ENCODE measurements at regions not wholly inside any gene's neighbourhood (a gene's known extent, or its start where the extent isn't known, plus 50 kb on each side); places are given as distances from the start of the nearest gene placed in this dataset.

DNA sequence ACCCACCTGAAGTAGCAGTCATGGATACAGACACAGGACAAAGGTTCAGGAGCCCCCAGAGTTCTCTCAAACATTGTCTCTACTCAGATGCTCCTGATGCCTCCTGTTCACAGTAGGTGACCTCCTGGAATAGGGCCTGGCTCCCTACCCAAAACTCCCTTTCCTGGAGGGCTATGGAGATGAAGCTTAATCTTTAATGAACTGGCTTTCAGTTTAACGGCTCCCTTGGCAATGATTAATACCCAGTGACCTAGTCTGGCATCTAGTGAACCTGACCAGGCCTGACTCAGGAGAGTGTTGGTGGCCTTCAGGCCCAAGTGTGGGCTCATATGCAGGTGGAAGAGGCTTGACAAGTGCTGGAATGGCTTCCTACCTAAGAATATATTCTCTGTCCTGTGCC is 65.2 kb upstream of the TRABD2B start:
- Histone ChIP-seq H3K27me3 (replicated peaks; ENCODE audit: control insufficient read depth, insufficient read depth, low read length) (peaks cover 25% of the 10 kb centered on the region), H3K36me3 (ENCODE audit: control insufficient read depth, insufficient read depth, low read length, severe bottlenecking) (no peaks in the 10 kb centered on the region), H3K4me1 (ENCODE audit: control insufficient read depth, insufficient read depth, low read length) (peaks cover 9% of the 10 kb centered on the region), H3K9me3 (ENCODE audit: control insufficient read depth, low read length) (no peaks in the 10 kb centered on the region), H3K4me3 (ENCODE audit: low read length) (no peak overlapping the region), H3K9ac (ENCODE audit: low read length) (no peak overlapping the region)
- DNase-seq (ENCODE audit: low read depth): no peak

DNA sequence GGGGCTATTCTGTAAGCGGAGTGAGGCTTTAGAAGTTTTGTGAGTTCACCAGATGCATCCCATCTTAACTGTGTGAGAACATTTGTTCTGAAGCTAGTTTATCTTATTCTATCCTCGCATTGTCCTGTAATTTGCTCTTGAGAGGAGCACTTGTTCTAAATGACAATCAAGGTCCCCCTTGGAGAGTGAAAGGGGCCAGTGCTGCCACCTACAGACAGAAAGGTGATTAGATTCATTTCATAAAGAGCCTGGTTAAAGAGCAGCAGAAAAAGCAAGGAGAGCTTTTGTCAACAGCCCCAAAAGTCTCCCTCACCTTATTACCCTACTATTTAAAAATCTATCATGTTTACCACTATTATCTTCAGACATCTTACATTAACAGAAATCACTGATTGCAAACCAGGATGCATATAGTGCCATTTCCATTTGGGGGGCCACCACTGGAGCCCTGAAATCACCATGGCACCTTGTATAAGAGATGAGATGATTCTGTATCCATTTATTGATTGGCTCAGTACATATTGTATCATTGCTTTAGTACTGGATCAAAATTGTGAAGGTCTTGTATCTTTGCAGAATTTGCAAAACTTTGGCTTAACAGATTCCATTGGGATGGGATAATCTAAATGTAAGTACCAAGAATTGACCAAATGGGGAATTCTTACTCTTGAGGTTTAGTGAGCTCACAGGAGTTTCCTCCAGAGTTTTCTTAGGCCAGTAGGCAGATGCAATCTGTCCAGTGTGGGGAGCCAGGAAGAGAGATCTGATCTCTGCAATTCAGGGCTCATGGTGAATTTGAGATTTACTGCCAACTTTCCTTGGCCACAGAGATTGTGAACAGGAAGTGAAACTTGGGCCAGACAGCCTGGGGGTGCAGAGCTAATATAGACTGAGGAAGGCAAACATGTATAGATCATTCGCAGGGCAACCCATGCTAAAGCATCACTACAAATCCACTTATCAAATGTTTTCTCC is 64.3 kb upstream of the TRABD2B start:
- H3K4me3 ChIP-seq (ENCODE audit: low read length): no peak overlapping the region
- DNase-seq (ENCODE audit: low read depth): peak; percentile 77
- no peaks in the 10 kb centered on the region for H3K9me3 ChIP-seq (ENCODE audit: control insufficient read depth, low read length)
- H3K36me3 ChIP-seq (ENCODE audit: control insufficient read depth, insufficient read depth, low read length, severe bottlenecking): no peaks in the 10 kb centered on the region
- H3K4me1 ChIP-seq (ENCODE audit: control insufficient read depth, insufficient read depth, low read length): peaks cover 5% of the 10 kb centered on the region
- H3K9ac ChIP-seq (ENCODE audit: low read length): no peak overlapping the region
- H3K27me3 ChIP-seq (replicated peaks; ENCODE audit: control insufficient read depth, insufficient read depth, low read length): peaks cover 31% of the 10 kb centered on the region

DNA sequence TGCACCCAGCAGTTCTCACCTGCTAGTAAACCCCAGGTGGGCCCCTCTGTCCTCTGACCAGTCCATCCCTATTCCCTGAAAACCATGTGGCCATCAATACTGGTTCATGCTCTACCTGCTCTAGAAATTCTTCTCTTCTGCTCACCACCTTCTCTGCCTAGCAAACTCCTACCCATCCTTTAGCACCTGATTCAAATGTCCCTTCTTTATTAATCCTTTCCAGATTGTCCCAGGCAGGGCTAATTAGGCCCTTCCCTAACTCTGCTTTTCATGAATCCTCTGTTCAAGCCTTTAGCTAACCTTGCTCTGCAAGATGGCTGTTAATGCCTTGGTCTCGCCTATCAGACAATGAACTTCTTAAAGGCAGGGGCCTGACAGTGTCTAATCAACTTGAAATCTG is 62.1 kb upstream of the TRABD2B start:
- Histone ChIP-seq H3K9me3 (ENCODE audit: control insufficient read depth, low read length) (no peaks in the 10 kb centered on the region), H3K36me3 (ENCODE audit: control insufficient read depth, insufficient read depth, low read length, severe bottlenecking) (no peaks in the 10 kb centered on the region), H3K27me3 (replicated peaks; ENCODE audit: control insufficient read depth, insufficient read depth, low read length) (peaks cover 31% of the 10 kb centered on the region), H3K9ac (ENCODE audit: low read length) (no peak overlapping the region), H3K4me1 (ENCODE audit: control insufficient read depth, insufficient read depth, low read length) (peaks cover 5% of the 10 kb centered on the region), H3K4me3 (ENCODE audit: low read length) (no peak overlapping the region)
- no peak for DNase-seq (ENCODE audit: low read depth)

DNA sequence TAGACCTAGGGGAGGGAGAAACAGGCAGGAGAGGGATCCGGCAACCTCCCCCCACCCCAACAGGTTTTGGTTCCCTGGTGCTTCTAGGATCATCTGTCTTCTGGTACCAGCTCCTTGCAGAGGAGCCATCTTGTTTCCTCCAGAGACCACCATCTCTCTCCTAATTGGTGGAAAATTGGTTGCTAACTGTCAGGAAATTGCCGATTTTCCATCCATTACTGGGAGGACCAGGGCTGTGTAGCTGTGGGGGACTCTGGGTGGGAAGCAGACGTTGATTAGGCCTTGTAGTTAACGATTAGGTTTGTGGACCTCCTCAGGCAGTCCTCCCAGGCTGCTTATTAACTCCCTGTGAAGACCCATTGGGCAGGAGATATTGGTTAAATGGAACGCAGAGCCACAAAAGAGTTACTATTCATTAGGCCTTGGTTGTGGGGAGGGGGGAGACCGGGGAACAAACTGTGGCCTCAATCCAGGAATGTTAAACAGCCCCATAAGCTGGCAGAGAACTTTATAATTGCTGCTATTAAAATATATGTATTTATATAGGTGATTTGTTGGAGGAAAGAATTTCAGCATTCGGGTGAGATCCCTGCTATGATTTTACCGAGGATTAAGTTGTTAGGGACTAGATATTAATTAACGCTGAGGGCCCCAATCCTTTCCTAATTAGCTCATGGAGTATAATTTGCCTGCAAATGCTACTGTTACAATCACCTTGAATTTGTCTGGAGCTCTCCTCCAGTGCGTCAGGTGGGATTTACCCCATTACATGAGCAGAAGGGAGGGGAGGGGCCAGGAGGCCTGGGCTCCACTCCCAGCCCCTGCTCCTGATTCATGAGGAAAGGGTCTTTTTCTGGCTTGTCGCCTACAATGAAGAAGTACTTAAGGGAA is 61.2 kb upstream of the TRABD2B start:
- no peaks in the 10 kb centered on the region for H3K36me3 ChIP-seq (ENCODE audit: control insufficient read depth, insufficient read depth, low read length, severe bottlenecking)
- peaks cover 26% of the 10 kb centered on the region for H3K27me3 ChIP-seq (replicated peaks; ENCODE audit: control insufficient read depth, insufficient read depth, low read length)
- no peak overlapping the region for H3K9ac ChIP-seq (ENCODE audit: low read length)
- DNase-seq (ENCODE audit: low read depth): no peak
- no peaks in the 10 kb centered on the region for H3K9me3 ChIP-seq (ENCODE audit: control insufficient read depth, low read length)
- no peak overlapping the region for H3K4me3 ChIP-seq (ENCODE audit: low read length)
- H3K4me1 ChIP-seq (ENCODE audit: control insufficient read depth, insufficient read depth, low read length): peaks cover 5% of the 10 kb centered on the region

GRCh38 chr1:48057249-48057648 is 60.1 kb upstream of the TRABD2B start:
- no peaks in the 10 kb centered on the region for H3K9me3 ChIP-seq (ENCODE audit: control insufficient read depth, low read length)
- H3K27me3 ChIP-seq (replicated peaks; ENCODE audit: control insufficient read depth, insufficient read depth, low read length): peaks cover 20% of the 10 kb centered on the region
- no peak overlapping the region for H3K9ac ChIP-seq (ENCODE audit: low read length)
- peaks cover 11% of the 10 kb centered on the region for H3K4me1 ChIP-seq (ENCODE audit: control insufficient read depth, insufficient read depth, low read length)
- no peak for DNase-seq (ENCODE audit: low read depth)
- no peak overlapping the region for H3K4me3 ChIP-seq (ENCODE audit: low read length)
- no peaks in the 10 kb centered on the region for H3K36me3 ChIP-seq (ENCODE audit: control insufficient read depth, insufficient read depth, low read length, severe bottlenecking)

GRCh38 chr1:48055876-48056764 is 58.9 kb upstream of the TRABD2B start:
- Histone ChIP-seq H3K27me3 (replicated peaks; ENCODE audit: control insufficient read depth, insufficient read depth, low read length) (peaks cover 20% of the 10 kb centered on the region), H3K9ac (ENCODE audit: low read length) (no peak overlapping the region), H3K4me3 (ENCODE audit: low read length) (no peak overlapping the region), H3K36me3 (ENCODE audit: control insufficient read depth, insufficient read depth, low read length, severe bottlenecking) (no peaks in the 10 kb centered on the region), H3K9me3 (ENCODE audit: control insufficient read depth, low read length) (no peaks in the 10 kb centered on the region), H3K4me1 (ENCODE audit: control insufficient read depth, insufficient read depth, low read length) (peaks cover 15% of the 10 kb centered on the region)
- DNase-seq (ENCODE audit: low read depth): no peak

GRCh38 chr1:48054232-48054631 is 57.0 kb upstream of the TRABD2B start:
- H3K27me3 ChIP-seq (replicated peaks; ENCODE audit: control insufficient read depth, insufficient read depth, low read length): peaks cover 15% of the 10 kb centered on the region
- no peak for DNase-seq (ENCODE audit: low read depth)
- H3K9ac ChIP-seq (ENCODE audit: low read length): no peak overlapping the region
- peaks cover 30% of the 10 kb centered on the region for H3K4me1 ChIP-seq (ENCODE audit: control insufficient read depth, insufficient read depth, low read length)
- H3K9me3 ChIP-seq (ENCODE audit: control insufficient read depth, low read length): no peaks in the 10 kb centered on the region
- no peaks in the 10 kb centered on the region for H3K36me3 ChIP-seq (ENCODE audit: control insufficient read depth, insufficient read depth, low read length, severe bottlenecking)
- H3K4me3 ChIP-seq (ENCODE audit: low read length): no peak overlapping the region

DNA sequence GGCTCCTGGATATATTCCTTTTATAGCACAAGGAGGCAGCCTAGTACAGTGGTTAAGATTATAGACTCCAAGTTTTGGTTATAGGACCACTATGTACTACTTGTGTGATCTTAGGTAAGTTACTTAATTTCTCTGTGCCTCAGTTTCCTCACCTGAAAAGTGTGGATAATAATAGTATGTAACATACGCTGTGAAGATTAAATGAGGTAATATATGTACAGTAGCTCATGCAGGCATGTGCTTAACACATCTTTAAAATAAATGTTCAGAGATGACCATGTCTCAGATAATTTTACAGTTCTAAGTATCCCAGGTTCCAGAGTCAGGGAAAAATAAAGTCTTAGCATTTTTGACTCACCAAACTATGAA is 55.7 kb upstream of the TRABD2B start:
- DNase-seq (ENCODE audit: low read depth): no peak
- no peak overlapping the region for H3K9ac ChIP-seq (ENCODE audit: low read length)
- H3K4me1 ChIP-seq (ENCODE audit: control insufficient read depth, insufficient read depth, low read length): peaks cover 43% of the 10 kb centered on the region
- peaks cover 6% of the 10 kb centered on the region for H3K27me3 ChIP-seq (replicated peaks; ENCODE audit: control insufficient read depth, insufficient read depth, low read length)
- no peaks in the 10 kb centered on the region for H3K9me3 ChIP-seq (ENCODE audit: control insufficient read depth, low read length)
- H3K4me3 ChIP-seq (ENCODE audit: low read length): no peak overlapping the region
- H3K36me3 ChIP-seq (ENCODE audit: control insufficient read depth, insufficient read depth, low read length, severe bottlenecking): no peaks in the 10 kb centered on the region

DNA sequence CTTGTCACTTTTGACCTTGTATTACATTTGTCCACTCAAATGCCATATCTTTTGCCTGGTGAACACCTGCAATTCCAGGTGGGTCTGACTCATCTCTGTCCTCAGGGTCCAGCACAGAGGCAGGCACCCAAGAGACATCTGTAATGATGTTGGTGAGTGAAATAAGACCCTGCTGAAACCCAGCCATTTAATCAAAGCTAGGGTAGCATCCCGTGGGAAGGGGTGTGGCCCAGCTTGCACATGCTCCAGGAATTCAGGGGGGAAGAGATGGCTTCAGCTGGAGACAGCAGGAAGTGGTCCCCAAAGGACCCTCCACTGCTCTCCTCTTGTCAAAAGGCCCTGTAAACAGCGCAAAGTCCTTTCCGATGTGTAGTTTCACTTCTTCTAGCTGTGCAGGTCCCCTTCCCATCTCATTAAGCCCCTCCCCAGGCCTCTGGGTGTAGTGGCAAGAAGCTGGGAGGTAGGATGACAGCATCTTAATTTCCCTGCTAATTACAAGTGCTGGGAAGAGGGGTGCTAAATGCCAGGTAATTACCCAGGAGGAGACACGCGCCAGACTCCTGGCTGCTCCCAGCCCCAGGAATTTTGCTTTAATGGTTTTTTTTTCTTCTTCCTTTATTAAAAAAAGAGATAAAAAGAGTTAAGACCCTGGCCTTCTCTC is 54.4 kb upstream of the TRABD2B start:
- Histone ChIP-seq H3K36me3 (ENCODE audit: control insufficient read depth, insufficient read depth, low read length, severe bottlenecking) (no peaks in the 10 kb centered on the region), H3K9me3 (ENCODE audit: control insufficient read depth, low read length) (no peaks in the 10 kb centered on the region), H3K9ac (ENCODE audit: low read length) (no peak overlapping the region), H3K4me1 (ENCODE audit: control insufficient read depth, insufficient read depth, low read length) (peaks cover 56% of the 10 kb centered on the region), H3K27me3 (replicated peaks; ENCODE audit: control insufficient read depth, insufficient read depth, low read length) (peaks cover 2% of the 10 kb centered on the region), H3K4me3 (ENCODE audit: low read length) (no peak overlapping the region)
- DNase-seq (ENCODE audit: low read depth): no peak

DNA sequence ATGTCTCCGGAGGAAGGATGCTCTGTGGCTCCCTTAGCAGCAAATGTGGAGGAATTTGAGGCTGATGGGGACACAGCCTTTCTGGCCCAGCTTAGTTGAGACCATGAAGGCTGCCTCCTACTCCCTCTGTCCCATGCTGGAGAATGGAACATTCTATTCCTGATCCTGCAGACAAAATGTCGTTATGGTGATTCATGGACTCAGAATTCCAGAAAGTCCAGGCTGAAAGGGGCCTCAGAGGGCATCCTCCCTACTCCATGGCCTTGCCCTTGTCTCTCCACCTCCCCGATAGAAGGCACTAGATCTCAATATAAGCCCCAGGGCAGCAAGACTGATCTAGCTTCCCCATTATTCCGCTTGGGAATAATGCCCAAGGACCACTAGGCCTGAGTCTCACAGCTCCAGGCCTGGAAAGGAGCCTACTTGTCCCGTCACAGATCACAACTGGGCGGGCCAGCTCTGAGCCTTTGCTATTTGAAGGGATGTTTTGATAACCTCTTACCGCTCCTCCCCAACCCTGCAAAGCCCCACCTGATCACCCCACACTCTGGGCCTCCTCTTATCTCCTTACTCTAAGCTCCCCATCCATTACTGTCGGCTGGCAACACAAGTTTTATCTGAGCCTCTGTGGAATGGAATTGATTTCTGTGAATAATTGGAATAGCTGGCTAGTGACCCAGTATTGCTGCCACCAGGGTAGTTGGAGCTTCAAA is 52.8 kb upstream of the TRABD2B start:
- Histone ChIP-seq H3K4me3 (ENCODE audit: low read length) (no peak overlapping the region), H3K9ac (ENCODE audit: low read length) (peak overlapping the region; percentile 13), H3K4me1 (ENCODE audit: control insufficient read depth, insufficient read depth, low read length) (peaks cover 59% of the 10 kb centered on the region), H3K9me3 (ENCODE audit: control insufficient read depth, low read length) (no peaks in the 10 kb centered on the region), H3K36me3 (ENCODE audit: control insufficient read depth, insufficient read depth, low read length, severe bottlenecking) (no peaks in the 10 kb centered on the region), H3K27me3 (replicated peaks; ENCODE audit: control insufficient read depth, insufficient read depth, low read length) (no peaks in the 10 kb centered on the region)
- peak; percentile 13 for DNase-seq (ENCODE audit: low read depth)
